LNCAP (cell line): ENCODE measurements at regions not wholly inside any gene's neighbourhood (a gene's known extent, or its start where the extent isn't known, plus 50 kb on each side); places are given as distances from the start of the nearest gene placed in this dataset.

Source experiments
- CTCF ChIP-seq: fragments of 450-650 bp; IDR thresholded peaks from 2 replicates; pipeline ENCODE4 v1.5.1; 2017; ENCODE audit warnings: mild to moderate bottlenecking

DNA sequence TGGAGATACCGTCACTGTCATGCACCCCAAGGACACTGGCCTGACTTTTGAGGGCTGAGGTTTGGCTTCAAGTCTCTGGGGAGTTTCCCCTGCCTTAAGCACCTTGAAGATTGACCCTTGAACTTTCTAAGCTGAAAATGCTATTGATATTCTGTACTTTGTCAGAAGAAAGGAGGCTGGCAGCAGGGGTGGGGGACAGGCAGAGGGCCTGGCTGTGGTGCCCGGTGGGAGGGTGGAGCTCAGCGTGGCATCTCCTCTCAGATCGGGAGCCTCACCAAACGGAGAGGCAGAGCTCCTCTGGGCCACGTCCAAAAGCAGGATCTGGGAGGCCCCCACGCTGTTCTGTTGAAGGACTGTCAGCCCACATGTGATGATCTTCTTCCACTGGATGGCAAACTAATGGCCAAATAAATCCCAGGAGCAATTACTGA, 305.2 kb upstream of the IRX3 start:
- TF ChIP-seq CTCF = no peak

- no peak for TF ChIP-seq CTCF
These were observed 304.2 kb upstream of the IRX3 start for GRCh38 chr16:54590836-54591235.

- no peak for TF ChIP-seq CTCF
These were observed 302.7 kb upstream of the IRX3 start for GRCh38 chr16:54589326-54589725.

DNA sequence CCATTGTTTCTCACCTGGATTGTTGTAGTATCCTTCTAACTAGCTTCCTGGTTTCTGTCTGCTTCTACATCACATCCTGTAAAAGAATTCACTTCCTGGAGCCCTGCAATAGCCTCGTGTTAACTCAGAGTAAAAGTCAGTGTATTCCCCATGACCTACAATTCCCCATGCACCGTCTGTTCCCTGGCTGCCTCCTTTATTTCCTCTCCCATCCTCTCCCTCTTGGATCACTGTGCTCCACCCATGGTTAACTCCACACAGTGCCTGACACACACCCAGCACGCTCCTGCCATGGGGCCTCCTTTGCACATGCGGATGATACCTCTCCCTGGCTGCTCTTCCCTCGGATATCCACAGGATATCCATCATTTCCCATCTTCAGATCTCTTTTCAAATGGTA, 301.4 kb upstream of the IRX3 start:
- no peak for TF ChIP-seq CTCF

GRCh38 chr16:54587176-54587515, 300.6 kb upstream of the IRX3 start:
- no peak for TF ChIP-seq CTCF

GRCh38 chr16:54586474-54587175, 300.0 kb upstream of the IRX3 start:
- no peak for TF ChIP-seq CTCF

DNA sequence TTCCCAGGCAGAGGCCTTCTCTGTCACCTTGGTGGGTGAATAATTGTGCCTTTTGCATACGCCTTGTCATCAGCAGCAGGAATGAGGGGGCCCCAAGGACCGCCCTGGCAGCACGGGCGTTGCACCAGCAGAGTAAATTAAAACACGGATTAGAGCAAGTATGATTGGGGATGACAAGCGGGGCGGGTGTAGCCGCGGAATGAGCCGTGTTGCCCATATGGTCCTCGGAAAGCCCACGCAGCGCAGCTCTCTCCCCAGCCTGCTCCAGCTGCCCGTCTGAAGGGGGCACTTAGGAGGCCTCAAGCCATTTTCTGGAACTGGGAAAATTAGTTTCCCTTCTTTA, 299.4 kb upstream of the IRX3 start:
- no peak for TF ChIP-seq CTCF
